Endodermal cell (in vitro differentiated cells): ENCODE measurements at regions not wholly inside any gene's neighbourhood (a gene's known extent, or its start where the extent isn't known, plus 50 kb on each side); places are given as distances from the start of the nearest gene placed in this dataset.

Experiments
- DNase-seq: peaks from one replicate; pipeline ENCODE4 v3.0.0-alpha.2; 2017
- H3K27ac ChIP-seq: 2 replicates; pipeline ENCODE4 v1.5.1; 2013; ENCODE audit warnings: mild to moderate bottlenecking, low read depth, low read length, moderate library complexity
- H3K27me3 ChIP-seq: 2 replicates; pipeline ENCODE4 v1.6.1; 2013; ENCODE audit warnings: mild to moderate bottlenecking, low read length, moderate library complexity; ENCODE audit not compliant: insufficient read depth, control insufficient read depth, poor library complexity, severe bottlenecking
- H3K36me3 ChIP-seq: 2 replicates; pipeline ENCODE4 v1.7.0; 2013; ENCODE audit warnings: mild to moderate bottlenecking, low read length, moderate library complexity; ENCODE audit not compliant: control insufficient read depth, insufficient read depth
- H3K4me1 ChIP-seq: one replicate; pipeline ENCODE4 v1.7.0; 2013; ENCODE audit warnings: low read length; ENCODE audit not compliant: control insufficient read depth, insufficient read depth
- H3K4me3 ChIP-seq: 2 replicates; pipeline ENCODE4 v1.5.1; 2013; ENCODE audit warnings: mild to moderate bottlenecking, low read length, moderate library complexity
- H3K9ac ChIP-seq: 2 replicates; pipeline ENCODE4 v1.6.1; 2013; ENCODE audit warnings: mild to moderate bottlenecking, low read length, moderate library complexity; ENCODE audit not compliant: poor library complexity, severe bottlenecking; ENCODE audit errors: extremely low read depth
- H3K9me3 ChIP-seq: 2 replicates; pipeline ENCODE4 v1.6.1; 2013; ENCODE audit warnings: mild to moderate bottlenecking, low read length, moderate library complexity; ENCODE audit not compliant: control insufficient read depth
- H3K27ac Mint-ChIP-seq: 2 replicates; pipeline ENCODE4 v1.8.0; 2020; ENCODE audit warnings: mixed read lengths
- H3K27me3 Mint-ChIP-seq: 2 replicates; pipeline ENCODE4 v1.8.0; 2021; ENCODE audit warnings: mild to moderate bottlenecking, mixed read lengths; ENCODE audit not compliant: insufficient read depth
- H3K36me3 Mint-ChIP-seq: 2 replicates; pipeline ENCODE4 v1.8.0; 2020; ENCODE audit warnings: low read depth, mixed read lengths
- H3K4me1 Mint-ChIP-seq: 2 replicates; pipeline ENCODE4 v1.8.0; 2020; ENCODE audit warnings: mixed read lengths
- H3K4me3 Mint-ChIP-seq: 2 replicates; pipeline ENCODE4 v1.8.0; 2020; ENCODE audit warnings: mild to moderate bottlenecking, moderate library complexity, mixed read lengths
- H3K9me3 Mint-ChIP-seq: 2 replicates; pipeline ENCODE4 v1.8.0; 2020; ENCODE audit warnings: mild to moderate bottlenecking, mixed read lengths
- WGBS, 2 experiments: methylation state at CpG; one replicate each; pipeline versions ENCODE4 v1.1.5 to v1.1.7; 2013; ENCODE audit warnings: missing lambda C conversion rate in 2 of 2, mixed read lengths in 1 of 2; ENCODE audit not compliant: insufficient coverage in 1 of 2, insufficient read length in 1 of 2; 5-methylcytosine and 5-hydroxymethylcytosine counted together
- TF ChIP-seq, protein P1 (sequence below): fragments of 200-600 bp; sonication (generic); conservative IDR thresholded peaks from 2 replicates; pipeline ENCODE4 v1.5.0; 2021; ENCODE audit warnings: antibody characterized with exemption, mild to moderate bottlenecking

DNA sequence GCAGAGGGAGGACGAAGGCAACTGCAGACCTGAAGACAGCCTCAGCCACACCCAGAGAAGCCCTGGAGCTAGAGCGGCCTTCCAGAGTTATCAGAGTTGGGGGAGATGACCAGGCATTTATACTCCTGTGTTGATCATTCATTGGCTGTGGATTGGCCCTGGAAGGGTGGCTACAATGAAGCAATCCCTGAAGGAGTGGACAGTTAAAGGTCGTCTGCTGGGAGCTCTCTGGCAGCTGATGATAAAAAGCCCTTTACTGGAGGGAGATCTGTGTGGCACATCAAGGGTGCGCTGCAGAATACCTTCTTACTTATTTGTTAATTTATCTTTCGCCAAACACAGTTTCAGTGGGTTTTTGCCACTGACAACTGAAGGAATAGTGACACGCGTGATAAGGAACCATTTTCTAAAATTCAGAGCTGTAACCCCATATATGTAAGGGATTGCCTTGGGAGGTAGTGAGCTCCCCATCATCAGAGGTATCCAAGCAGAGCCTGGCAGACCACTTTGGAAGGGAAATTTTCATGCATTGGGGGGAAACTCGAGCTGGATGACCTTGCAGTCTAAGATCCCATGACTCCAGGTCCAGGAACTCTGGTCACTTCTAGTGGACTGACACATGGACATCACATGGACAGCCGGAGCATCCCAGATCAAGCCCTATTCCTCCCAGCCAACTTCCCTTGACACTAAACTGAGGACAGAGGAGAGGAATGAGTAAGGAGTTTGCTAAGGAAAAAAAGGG is 126.4 kb upstream of the GADD45A start:
- H3K4me3 Mint-ChIP-seq, result no peak overlapping the region

DNA sequence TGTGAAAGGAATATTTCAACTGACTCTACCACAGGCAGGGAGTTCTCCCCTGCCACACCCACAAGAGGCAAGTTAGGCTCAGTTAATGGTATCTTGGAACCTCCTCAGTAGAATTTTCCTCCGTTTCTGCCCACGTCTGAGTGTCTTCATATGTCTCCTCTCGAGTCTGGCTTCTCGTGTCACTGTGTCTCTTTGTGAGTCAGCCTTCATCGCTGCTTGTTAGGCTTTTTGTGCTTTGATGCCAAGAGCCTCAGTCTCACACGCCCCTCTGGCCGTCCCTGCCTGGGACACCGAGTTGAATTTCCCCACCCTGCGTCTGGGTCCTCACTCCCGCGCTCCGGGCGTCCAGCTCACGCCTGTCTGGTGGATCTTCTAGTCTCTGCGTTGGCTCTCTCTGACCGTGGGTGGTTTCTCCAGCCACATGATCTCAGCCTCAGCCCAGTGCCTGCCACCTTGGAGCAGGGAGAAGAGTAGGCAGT is 125.7 kb upstream of the GADD45A start:
- peaks cover 4% of the 10 kb centered on the region for H3K9me3 Mint-ChIP-seq
- Histone ChIP-seq H3K4me3 (no peak overlapping the region), H3K9ac (no peak overlapping the region), H3K27ac (no peak overlapping the region), H3K9me3 (no peaks in the 10 kb centered on the region), H3K4me1 (peaks cover 3% of the 10 kb centered on the region), H3K27me3 (no peaks in the 10 kb centered on the region), H3K36me3 (no peaks in the 10 kb centered on the region)
- H3K36me3 Mint-ChIP-seq, result no peaks in the 10 kb centered on the region
- H3K4me3 Mint-ChIP-seq, result no peak overlapping the region
- peaks cover 3% of the 10 kb centered on the region for H3K4me1 Mint-ChIP-seq
- TF ChIP-seq, protein P1, sequence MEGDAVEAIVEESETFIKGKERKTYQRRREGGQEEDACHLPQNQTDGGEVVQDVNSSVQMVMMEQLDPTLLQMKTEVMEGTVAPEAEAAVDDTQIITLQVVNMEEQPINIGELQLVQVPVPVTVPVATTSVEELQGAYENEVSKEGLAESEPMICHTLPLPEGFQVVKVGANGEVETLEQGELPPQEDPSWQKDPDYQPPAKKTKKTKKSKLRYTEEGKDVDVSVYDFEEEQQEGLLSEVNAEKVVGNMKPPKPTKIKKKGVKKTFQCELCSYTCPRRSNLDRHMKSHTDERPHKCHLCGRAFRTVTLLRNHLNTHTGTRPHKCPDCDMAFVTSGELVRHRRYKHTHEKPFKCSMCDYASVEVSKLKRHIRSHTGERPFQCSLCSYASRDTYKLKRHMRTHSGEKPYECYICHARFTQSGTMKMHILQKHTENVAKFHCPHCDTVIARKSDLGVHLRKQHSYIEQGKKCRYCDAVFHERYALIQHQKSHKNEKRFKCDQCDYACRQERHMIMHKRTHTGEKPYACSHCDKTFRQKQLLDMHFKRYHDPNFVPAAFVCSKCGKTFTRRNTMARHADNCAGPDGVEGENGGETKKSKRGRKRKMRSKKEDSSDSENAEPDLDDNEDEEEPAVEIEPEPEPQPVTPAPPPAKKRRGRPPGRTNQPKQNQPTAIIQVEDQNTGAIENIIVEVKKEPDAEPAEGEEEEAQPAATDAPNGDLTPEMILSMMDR, result no peak
- peak; percentile 56 for DNase-seq
- H3K27ac Mint-ChIP-seq, result no peak overlapping the region
- H3K27me3 Mint-ChIP-seq, result no peaks in the 10 kb centered on the region
- 85 to 86% methylated on average over 15 to 16 of the region's 16 CpGs for WGBS, 2 experiments

More for the DNA sequence above, 126.4 kb upstream of the GADD45A start:
- H3K9me3 ChIP-seq, result no peaks in the 10 kb centered on the region
- Mint-ChIP-seq H3K36me3 (no peaks in the 10 kb centered on the region), H3K27ac (no peak overlapping the region), H3K9me3 (no peaks in the 10 kb centered on the region), H3K4me1 (peaks cover 3% of the 10 kb centered on the region), H3K27me3 (no peaks in the 10 kb centered on the region)
- no peak overlapping the region for H3K27ac ChIP-seq
- H3K27me3 ChIP-seq, result no peaks in the 10 kb centered on the region
- H3K4me1 ChIP-seq, result peaks cover 3% of the 10 kb centered on the region
- no peak overlapping the region for H3K9ac ChIP-seq
- TF ChIP-seq, protein P1, result no peak
- no peak for DNase-seq
- no peak overlapping the region for H3K4me3 ChIP-seq
- no peaks in the 10 kb centered on the region for H3K36me3 ChIP-seq
- WGBS, 2 experiments, result 92 to 97% methylated on average over 8 to 9 of the region's 9 CpGs

DNA sequence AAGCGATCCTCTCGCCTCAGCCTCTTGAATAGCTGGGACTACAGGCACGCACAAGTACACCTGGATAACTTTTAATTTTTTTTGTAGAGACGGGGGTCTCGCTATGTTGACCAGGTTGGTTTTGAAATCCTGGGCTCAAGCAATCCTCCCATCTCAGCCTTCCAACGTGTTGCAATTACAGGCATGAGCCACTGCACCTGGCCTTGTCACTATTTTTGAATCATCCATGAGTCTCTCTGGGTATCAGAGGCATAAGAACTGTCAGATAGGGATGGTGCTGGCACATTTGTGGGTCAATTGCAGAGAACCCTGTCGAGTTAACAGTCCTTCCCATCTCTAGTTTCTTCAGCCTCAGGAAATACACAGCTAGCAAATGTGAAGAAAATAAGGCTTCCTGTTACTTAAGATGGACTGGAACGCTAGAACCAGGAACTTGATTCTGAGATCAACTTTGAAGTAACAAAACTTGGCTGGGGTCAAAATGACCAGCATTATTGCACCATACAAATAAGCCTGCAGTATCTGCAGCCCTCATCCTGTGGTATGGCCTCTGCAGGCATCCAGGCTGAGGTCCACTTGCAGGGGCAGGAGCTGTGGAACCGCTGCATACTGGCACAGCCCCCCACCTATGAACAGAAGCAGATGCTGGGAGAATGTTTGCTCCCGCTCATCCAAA is 124.3 kb upstream of the GADD45A start:
- no peaks in the 10 kb centered on the region for H3K9me3 ChIP-seq
- DNase-seq, result no peak
- H3K27me3 ChIP-seq, result no peaks in the 10 kb centered on the region
- no peaks in the 10 kb centered on the region for H3K27me3 Mint-ChIP-seq
- no peak overlapping the region for H3K9ac ChIP-seq
- no peaks in the 10 kb centered on the region for H3K36me3 ChIP-seq
- H3K4me3 Mint-ChIP-seq, result no peak overlapping the region
- WGBS, 2 experiments, result 91 to 92% methylated on average over 8 to 10 of the region's 10 CpGs
- TF ChIP-seq, protein P1, result no peak
- no peak overlapping the region for H3K27ac Mint-ChIP-seq
- H3K36me3 Mint-ChIP-seq, result no peaks in the 10 kb centered on the region
- H3K9me3 Mint-ChIP-seq, result peaks cover 9% of the 10 kb centered on the region
- peaks cover 3% of the 10 kb centered on the region for H3K4me1 ChIP-seq
- H3K4me1 Mint-ChIP-seq, result no peaks in the 10 kb centered on the region
- H3K4me3 ChIP-seq, result no peak overlapping the region
- no peak overlapping the region for H3K27ac ChIP-seq
